ENCODE measurements at regions not wholly inside any gene's neighbourhood (a gene's known extent, or its start where the extent isn't known, plus 50 kb on each side); places are given as distances from the start of the nearest gene placed in this dataset.

DNA sequence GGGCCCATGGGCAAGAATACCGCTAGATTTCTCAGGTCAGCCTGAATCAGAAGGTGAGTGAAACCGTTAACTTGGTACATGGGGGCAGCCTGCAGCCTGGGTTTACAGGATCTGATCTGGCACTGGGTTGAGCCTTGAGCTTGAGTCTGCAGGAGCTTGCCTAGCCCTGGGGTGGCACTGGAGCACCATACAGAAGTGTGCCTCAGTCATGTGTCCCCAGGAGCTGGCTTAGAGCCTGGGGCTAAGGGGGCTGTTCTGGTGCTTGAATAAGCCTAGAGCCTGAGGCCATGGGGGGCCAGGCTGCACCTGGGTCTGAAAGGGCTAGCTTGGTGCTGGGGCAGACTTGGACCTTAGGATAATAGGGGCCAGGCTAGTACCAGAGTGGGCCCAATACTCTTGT is 457.2 kb upstream of the PBX1 start:
- no peak for TF ChIP-seq TEAD4 (IDR thresholded peaks at IDR 0.05)
- TF ChIP-seq NFIC (IDR thresholded peaks at IDR 0.05) = no peak
- TF ChIP-seq USF1 (IDR thresholded peaks at IDR 0.05) = no peak
- TF ChIP-seq FOXM1 (IDR thresholded peaks at IDR 0.05; ENCODE audit: borderline replicate concordance, low read depth) = no peak
- TF ChIP-seq EP300 (IDR thresholded peaks at IDR 0.05; ENCODE audit: borderline replicate concordance) = no peak
- TF ChIP-seq EGR1 (IDR thresholded peaks at IDR 0.05) = no peak
- TF ChIP-seq CREB1 (IDR thresholded peaks at IDR 0.05; ENCODE audit: low read depth) = no peak
- TF ChIP-seq TAF1 (IDR thresholded peaks at IDR 0.05; ENCODE audit: low read depth) = no peak
- no peak for TF ChIP-seq MAX (IDR thresholded peaks at IDR 0.05)
- TF ChIP-seq ZBTB7A (IDR thresholded peaks at IDR 0.05; ENCODE audit: low read depth) = no peak

DNA sequence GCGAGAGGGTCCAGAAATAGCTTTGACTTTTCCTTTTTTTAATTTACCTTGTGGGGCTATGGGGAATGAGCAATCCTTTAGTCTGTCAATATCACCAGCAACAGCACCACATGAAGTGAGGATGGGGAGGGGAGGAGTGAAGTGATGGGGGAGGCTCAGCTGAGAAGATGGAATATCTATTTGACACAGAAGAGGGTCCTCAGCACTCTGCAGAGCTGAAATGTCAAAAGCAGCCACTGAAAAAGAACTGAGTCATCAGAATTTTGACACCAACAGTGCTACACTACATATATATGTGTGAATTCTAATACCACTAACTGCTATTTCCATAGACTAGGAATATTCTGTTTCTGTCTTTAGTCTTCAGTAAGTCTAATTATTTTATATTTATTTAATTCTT is 427.0 kb upstream of the PBX1 start:
- TF ChIP-seq YY1 (IDR thresholded peaks at IDR 0.05; ENCODE audit: low read depth) = no peak
- no peak for TF ChIP-seq EGR1 (IDR thresholded peaks at IDR 0.05)
- no peak for TF ChIP-seq USF1 (IDR thresholded peaks at IDR 0.05)
- no peak for TF ChIP-seq MAX (IDR thresholded peaks at IDR 0.05)
- TF ChIP-seq ZBTB7A (IDR thresholded peaks at IDR 0.05; ENCODE audit: low read depth) = no peak
- TF ChIP-seq REST (IDR thresholded peaks at IDR 0.05; ENCODE audit: low read depth) = no peak
- TF ChIP-seq TAF1 (IDR thresholded peaks at IDR 0.05; ENCODE audit: low read depth) = no peak
- no peak for TF ChIP-seq TCF12 (IDR thresholded peaks at IDR 0.05; ENCODE audit: low read depth)
- no peak for TF ChIP-seq RAD21 (IDR thresholded peaks at IDR 0.05; ENCODE audit: low read depth)

DNA sequence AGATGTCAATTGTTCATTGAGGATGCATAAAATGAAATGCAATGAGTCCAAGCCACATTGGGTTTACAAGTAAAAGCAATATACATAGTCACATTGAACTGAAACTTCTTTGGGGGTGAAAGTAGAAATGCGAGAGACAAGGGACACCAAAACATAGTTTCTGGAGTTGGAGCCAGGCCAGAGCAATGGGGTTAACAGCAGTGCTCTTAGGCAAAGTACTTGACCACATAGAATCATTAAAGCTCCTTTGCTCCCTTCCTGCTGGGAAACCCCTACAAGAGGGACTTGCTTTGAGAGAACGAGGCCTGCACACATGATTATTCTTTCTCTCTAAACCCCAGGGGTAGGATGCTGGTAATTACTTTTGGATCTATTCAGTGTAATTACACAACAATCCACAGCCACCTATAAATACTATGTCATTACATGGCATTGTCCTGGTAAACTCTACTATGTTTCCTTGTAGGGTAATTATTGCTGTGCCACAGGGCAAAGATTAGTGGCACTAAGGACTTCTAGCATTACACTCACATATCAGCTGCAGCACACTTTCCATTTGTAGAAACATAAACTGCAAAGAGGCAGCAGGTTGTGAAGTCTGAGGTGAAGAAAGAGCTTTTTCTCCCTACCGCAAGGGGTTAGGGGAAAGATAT is 421.6 kb upstream of the PBX1 start:
- TF ChIP-seq YY1 (IDR thresholded peaks at IDR 0.05; ENCODE audit: low read depth) (no peak), ZBTB7A (IDR thresholded peaks at IDR 0.05; ENCODE audit: low read depth) (no peak), RAD21 (IDR thresholded peaks at IDR 0.05; ENCODE audit: low read depth) (no peak)

GRCh38 chr1:164141797-164142196 is 417.2 kb upstream of the PBX1 start:
- TF ChIP-seq REST (IDR thresholded peaks at IDR 0.05; ENCODE audit: low read depth) (no peak), NFIC (IDR thresholded peaks at IDR 0.05) (no peak), ZBTB7A (IDR thresholded peaks at IDR 0.05; ENCODE audit: low read depth) (no peak), FOXM1 (IDR thresholded peaks at IDR 0.05; ENCODE audit: borderline replicate concordance, low read depth) (no peak), TCF12 (IDR thresholded peaks at IDR 0.05; ENCODE audit: low read depth) (no peak), CREB1 (IDR thresholded peaks at IDR 0.05; ENCODE audit: low read depth) (no peak)

- TF ChIP-seq TEAD4 (IDR thresholded peaks at IDR 0.05) (no peak), NFIC (IDR thresholded peaks at IDR 0.05) (no peak), FOXM1 (IDR thresholded peaks at IDR 0.05; ENCODE audit: borderline replicate concordance, low read depth) (no peak), ZBTB7A (IDR thresholded peaks at IDR 0.05; ENCODE audit: low read depth) (no peak), MAX (IDR thresholded peaks at IDR 0.05) (no peak), TAF1 (IDR thresholded peaks at IDR 0.05; ENCODE audit: low read depth) (no peak), TCF12 (IDR thresholded peaks at IDR 0.05; ENCODE audit: low read depth) (no peak), EP300 (IDR thresholded peaks at IDR 0.05; ENCODE audit: borderline replicate concordance) (no peak)
These were observed 404.4 kb upstream of the PBX1 start for GRCh38 chr1:164154622-164155021.

DNA sequence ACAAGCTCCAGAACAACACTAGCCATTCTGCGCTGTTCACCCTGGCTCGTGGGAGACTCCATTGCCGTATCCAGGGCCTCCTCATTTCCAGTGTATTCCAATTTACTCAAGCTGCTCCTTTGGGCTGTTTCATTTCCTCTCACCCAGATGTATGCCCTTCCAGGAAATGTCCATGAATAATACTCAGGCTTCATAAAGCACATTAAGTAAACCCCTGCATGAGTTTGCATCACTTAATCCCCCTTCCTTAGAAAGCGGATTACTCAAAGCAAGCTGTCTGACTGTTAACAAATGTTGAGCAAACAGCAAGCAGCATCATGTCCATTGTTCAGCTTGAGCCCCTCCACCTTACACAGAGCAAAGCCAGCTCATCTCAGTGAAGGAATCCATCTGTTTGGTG is 403.6 kb upstream of the PBX1 start:
- TF ChIP-seq FOXM1 (IDR thresholded peaks at IDR 0.05; ENCODE audit: borderline replicate concordance, low read depth) = no peak
- no peak for TF ChIP-seq CREB1 (IDR thresholded peaks at IDR 0.05; ENCODE audit: low read depth)
- no peak for TF ChIP-seq MAX (IDR thresholded peaks at IDR 0.05)
- TF ChIP-seq TAF1 (IDR thresholded peaks at IDR 0.05; ENCODE audit: low read depth) = no peak
- TF ChIP-seq YY1 (IDR thresholded peaks at IDR 0.05; ENCODE audit: low read depth) = no peak
- no peak for TF ChIP-seq TEAD4 (IDR thresholded peaks at IDR 0.05)
- TF ChIP-seq TCF12 (IDR thresholded peaks at IDR 0.05; ENCODE audit: low read depth) = no peak
- TF ChIP-seq EGR1 (IDR thresholded peaks at IDR 0.05) = no peak
- TF ChIP-seq ZBTB7A (IDR thresholded peaks at IDR 0.05; ENCODE audit: low read depth) = no peak
- TF ChIP-seq EP300 (IDR thresholded peaks at IDR 0.05; ENCODE audit: borderline replicate concordance) = no peak
- no peak for TF ChIP-seq NFIC (IDR thresholded peaks at IDR 0.05)
- no peak for TF ChIP-seq USF1 (IDR thresholded peaks at IDR 0.05)
- TF ChIP-seq RAD21 (IDR thresholded peaks at IDR 0.05; ENCODE audit: low read depth) = no peak
